Left colon (tissue), 2 donors: ENCODE measurements at regions not wholly inside any gene's neighbourhood (a gene's known extent, or its start where the extent isn't known, plus 50 kb on each side); places are given as distances from the start of the nearest gene placed in this dataset.

ENCODE experiments used
- ATAC-seq: fragments of 200-7000 bp; cut with Tn5 transposase; one replicate; pipeline ENCODE4 v1.9.1; 2020; ENCODE audit warnings: mild to moderate bottlenecking, moderate library complexity
- DNase-seq, 2 donors: peaks; one replicate each; pipeline ENCODE4 v3.0.0-alpha.2; 2020
- intact Hi-C, 2 donors: fragments of 100-400 bp; cut with DNase I in 1 of 2; cut with micrococcal nuclease in 1 of 2; formaldehyde crosslinking; loops; one replicate each; pipeline versions ENCODE4 v1.11.2 to v1.14.0; 2022; cut with DNase I, micrococcal nuclease
- donor health status: DM: no; HTN: no; CAD: no.
- donor health status: DM: yes; HTN: yes; CAD: no.

GRCh38 chr16:6898896-6899295 is 433.7 kb upstream of the RBFOX1 start:
- ATAC-seq = no peak
- intact Hi-C loops = no loop called here
- no peak for DNase-seq

- DNase-seq = no peak
- no peak for ATAC-seq
- intact Hi-C loops = no loop called here
These were observed 434.7 kb upstream of the RBFOX1 start for GRCh38 chr16:6897876-6898485.

- intact Hi-C loops = no loop called here
- DNase-seq (no peak), ATAC-seq (no peak)
These were observed 439.7 kb upstream of the RBFOX1 start for GRCh38 chr16:6892966-6893365.

- ATAC-seq (no peak), DNase-seq (no peak)
- intact Hi-C loops = no loop called here
These were observed 441.1 kb upstream of the RBFOX1 start for GRCh38 chr16:6891496-6891895.

GRCh38 chr16:6888531-6888930 is 444.1 kb upstream of the RBFOX1 start:
- intact Hi-C loops = no loop called here
- DNase-seq (no peak), ATAC-seq (no peak)

- ATAC-seq (no peak), DNase-seq (no peak)
- intact Hi-C loops = no loop called here
These were observed 448.6 kb upstream of the RBFOX1 start for GRCh38 chr16:6884002-6884401.

- intact Hi-C loops = no loop called here
- DNase-seq = no peak
- no peak for ATAC-seq
These were observed 452.4 kb upstream of the RBFOX1 start for GRCh38 chr16:6880263-6880662.

- no peak for ATAC-seq
- no peak for DNase-seq
- intact Hi-C loops = no loop called here
These were observed 468.0 kb upstream of the RBFOX1 start for GRCh38 chr16:6864671-6865070.

- ATAC-seq (no peak), DNase-seq (no peak)
- intact Hi-C loops = no loop called here
These were observed 468.4 kb upstream of the RBFOX1 start for GRCh38 chr16:6864244-6864643.

- DNase-seq (no peak), ATAC-seq (no peak)
- intact Hi-C loops = no loop called here
These were observed 469.5 kb upstream of the RBFOX1 start for GRCh38 chr16:6863135-6863534.

GRCh38 chr16:6861815-6862477 is 470.7 kb upstream of the RBFOX1 start:
- ATAC-seq (no peak), DNase-seq (no peak)
- intact Hi-C loops = no loop called here

GRCh38 chr16:6861135-6861814 is 471.4 kb upstream of the RBFOX1 start:
- intact Hi-C loops = no loop called here
- no peak for ATAC-seq

GRCh38 chr16:6857575-6857974 is 475.1 kb upstream of the RBFOX1 start:
- intact Hi-C loops = no loop called here
- no peak for ATAC-seq
- no peak for DNase-seq

More at GRCh38 chr16:6861135-6861814, 471.4 kb upstream of the RBFOX1 start:
- no peak for DNase-seq

- ATAC-seq (no peak), DNase-seq (no peak)
- intact Hi-C loops = no loop called here
These were observed 476.1 kb upstream of the RBFOX1 start for GRCh38 chr16:6856578-6856977.

GRCh38 chr16:6853565-6853964 is 479.1 kb upstream of the RBFOX1 start:
- ATAC-seq = no peak
- DNase-seq = no peak
- intact Hi-C loops = no loop called here

- DNase-seq = no peak
- no peak for ATAC-seq
- intact Hi-C loops = no loop called here
These were observed 479.9 kb upstream of the RBFOX1 start for GRCh38 chr16:6852643-6853225.

- intact Hi-C loops = no loop called here
- DNase-seq (peak in 1 of 2 donors; percentile 25), ATAC-seq (peak; percentile 65)
These were observed 486.2 kb upstream of the RBFOX1 start for GRCh38 chr16:6846452-6846851.

- intact Hi-C loops = no loop called here
- no peak for ATAC-seq
- no peak for DNase-seq
These were observed 491.3 kb upstream of the RBFOX1 start for GRCh38 chr16:6841392-6841791.

- DNase-seq = no peak
- intact Hi-C loops = no loop called here
- ATAC-seq = no peak
These were observed 494.9 kb upstream of the RBFOX1 start for GRCh38 chr16:6837722-6838121.

- no peak for DNase-seq
- intact Hi-C loops = no loop called here
- no peak for ATAC-seq
These were observed 495.9 kb upstream of the RBFOX1 start for GRCh38 chr16:6836766-6837165.
